SK-N-SH (cell line): ENCODE measurements at regions not wholly inside any gene's neighbourhood (a gene's known extent, or its start where the extent isn't known, plus 50 kb on each side); places are given as distances from the start of the nearest gene placed in this dataset.

Experiments
- CTCF ChIA-PET: fragments of 300-600, 350-600 bp; formaldehyde crosslinking; extraction: SDS; loops from one replicate; lab custom pipeline; 2021; lab: Yijun Ruan, JAX
- POLR2A ChIA-PET: fragments of 350-600 bp; sonication (Branson Sonifier 250); formaldehyde crosslinking; extraction: SDS; loops from one replicate; lab custom pipeline; 2020; ENCODE audit warnings: antibody characterized with exemption, inconsistent platforms; lab: Yijun Ruan, JAX
- DNase-seq: peaks from one replicate; pipeline ENCODE4 v3.0.0; 2012
- H2AFZ ChIP-seq: fragments of 200-600 bp; sonication (generic); 2 replicates; pipeline ENCODE4 v1.8.1; 2016; ENCODE audit warnings: antibody characterized with exemption, mild to moderate bottlenecking, low read depth
- H3F3A ChIP-seq: fragments of 200-600 bp; sonication (generic); replicated peaks from 2 replicates; pipeline ENCODE3; 2016; ENCODE audit warnings: antibody characterized with exemption, mild to moderate bottlenecking; ENCODE audit not compliant: insufficient read depth
- H3K27ac ChIP-seq, 2 experiments: fragments of 200-500 bp in 1 of 2; fragments of 200-600 bp in 1 of 2; sonication (Bioruptor generic) in 1 of 2; sonication (generic), shearing (Covaris generic) in 1 of 2; 2 replicates each; pipeline versions ENCODE4 v1.5.1 to v1.6.1; 2014 to 2016; ENCODE audit warnings: low read depth in 2 of 2, inconsistent platforms in 1 of 2, low read length in 1 of 2, mild to moderate bottlenecking in 1 of 2, mixed read lengths in 1 of 2
- H3K27me3 ChIP-seq: fragments of 200-600 bp; sonication (generic), shearing (Covaris generic); 2 replicates; pipeline ENCODE4 v1.6.1; 2016; ENCODE audit warnings: mixed run types; ENCODE audit not compliant: insufficient read depth
- H3K36me3 ChIP-seq, 2 experiments: fragments of 200-500 bp in 1 of 2; fragments of 200-600 bp in 1 of 2; sonication (Bioruptor generic) in 1 of 2; sonication (generic) in 1 of 2; replicated peaks in 1 of 2; 2 replicates each; pipeline versions ENCODE3 to v1.5.1; 2014 to 2016; ENCODE audit warnings: low read length in 1 of 2, mild to moderate bottlenecking in 1 of 2; ENCODE audit not compliant: insufficient read depth in 2 of 2, control insufficient read depth in 1 of 2
- H3K4me1 ChIP-seq, 2 experiments: fragments of 200-500 bp in 1 of 2; fragments of 200-600 bp in 1 of 2; sonication (Bioruptor generic) in 1 of 2; sonication (generic), shearing (Covaris generic) in 1 of 2; 2 replicates each; pipeline versions ENCODE4 v1.5.1 to v1.6.1; 2014 to 2016; ENCODE audit warnings: low read depth in 1 of 2, low read length in 1 of 2, mixed run types in 1 of 2; ENCODE audit not compliant: insufficient read depth in 2 of 2, control insufficient read depth in 1 of 2
- H3K4me2 ChIP-seq: fragments of 200-600 bp; sonication (generic), shearing (Covaris generic); 2 replicates; pipeline ENCODE4 v1.6.1; 2017; ENCODE audit warnings: mixed run types
- H3K4me3 ChIP-seq, 2 experiments: fragments of 200-500 bp in 1 of 2; fragments of 200-600 bp in 1 of 2; sonication (Bioruptor generic) in 1 of 2; sonication (generic), shearing (Covaris generic) in 1 of 2; 2 replicates each; pipeline versions ENCODE4 v1.5.1 to v1.8.1; 2014 to 2016; ENCODE audit warnings: low read depth in 2 of 2, inconsistent platforms in 1 of 2, low read length in 1 of 2, mild to moderate bottlenecking in 1 of 2, mixed read lengths in 1 of 2, moderate library complexity in 1 of 2
- H3K79me2 ChIP-seq: fragments of 200-600 bp; sonication (generic); 2 replicates; pipeline ENCODE4 v1.8.1; 2017; ENCODE audit warnings: mild to moderate bottlenecking; ENCODE audit not compliant: insufficient read depth
- H3K9ac ChIP-seq: fragments of 200-600 bp; sonication (generic); 2 replicates; pipeline ENCODE4 v1.6.1; 2017; ENCODE audit warnings: mixed run types
- H3K9me2 ChIP-seq: fragments of 200-600 bp; sonication (generic); 2 replicates; pipeline ENCODE4 v1.6.1; 2017; ENCODE audit warnings: mixed run types
- H3K9me3 ChIP-seq: fragments of 200-600 bp; sonication (generic); 2 replicates; pipeline ENCODE4 v1.6.1; 2017; ENCODE audit warnings: mixed run types, mild to moderate bottlenecking, moderate library complexity
- H4K20me1 ChIP-seq: fragments of 200-600 bp; sonication (generic); 2 replicates; pipeline ENCODE4 v1.6.1; 2017; ENCODE audit warnings: mild to moderate bottlenecking, mixed run types; ENCODE audit not compliant: insufficient read depth
- FOXM1 ChIP-seq: IDR thresholded peaks from 2 replicates; pipeline ENCODE4 v1.4.0; 2012; ENCODE audit warnings: low read depth, mild to moderate bottlenecking
- GABPA ChIP-seq: IDR thresholded peaks from 2 replicates; pipeline ENCODE4 v1.4.0; 2012; ENCODE audit warnings: low read depth, mild to moderate bottlenecking
- MAX ChIP-seq: IDR thresholded peaks from 2 replicates; pipeline ENCODE4 v1.4.0; 2012; ENCODE audit warnings: low read depth
- MEF2A ChIP-seq: IDR thresholded peaks from 2 replicates; pipeline ENCODE4 v1.4.0; 2012; ENCODE audit warnings: low read depth, borderline replicate concordance
- PBX3 ChIP-seq: IDR thresholded peaks from 2 replicates; pipeline ENCODE4; 2012
- POLR2AphosphoS5 ChIP-seq: IDR thresholded peaks from 2 replicates; pipeline ENCODE4 v1.6.1; 2012; ENCODE audit warnings: low read depth, low read length
- RFX5 ChIP-seq: IDR thresholded peaks from 2 replicates; pipeline ENCODE4 v1.6.1; 2012; ENCODE audit warnings: mild to moderate bottlenecking, improper control_type of control experiment, low read length
- SIN3A ChIP-seq: IDR thresholded peaks from 2 replicates; pipeline ENCODE4 v1.6.1; 2012; ENCODE audit warnings: low read depth, mild to moderate bottlenecking, low read length, moderate library complexity, borderline replicate concordance
- TAF1 ChIP-seq: IDR thresholded peaks from 2 replicates; pipeline ENCODE4 v1.6.1; 2012; ENCODE audit warnings: low read depth, mild to moderate bottlenecking, low read length, moderate library complexity, borderline replicate concordance
- TCF12 ChIP-seq: IDR thresholded peaks from 2 replicates; pipeline ENCODE4 v1.4.0; 2012
- ZBTB33 ChIP-seq: IDR thresholded peaks from 2 replicates; pipeline ENCODE4 v1.4.0; 2012; ENCODE audit warnings: low read depth, borderline replicate concordance
- WGBS: methylation state at CpG from one replicate; pipeline ENCODE4 v1.1.6; 2017; ENCODE audit warnings: low lambda C conversion rate; 5-methylcytosine and 5-hydroxymethylcytosine counted together

- Histone ChIP-seq H3K36me3 (no peaks in the 10 kb centered on the region), H3K9me3 (no peaks in the 10 kb centered on the region), H4K20me1 (no peaks in the 10 kb centered on the region), H3F3A (no peaks in the 10 kb centered on the region), H3K27ac (no peak overlapping the region), H3K4me2 (no peak overlapping the region), H2AFZ (no peak overlapping the region), H3K9ac (no peak overlapping the region), H3K79me2 (no peaks in the 10 kb centered on the region), H3K4me3 (no peak overlapping the region), H3K4me1 (no peaks in the 10 kb centered on the region), H3K27me3 (no peaks in the 10 kb centered on the region), H3K9me2 (no peaks in the 10 kb centered on the region)
- ChIA-PET CTCF (no interaction called here), POLR2A (no interaction called here)
- no peak for DNase-seq
- WGBS, result 31% methylated on average over 3 of the region's 3 CpGs
- TF ChIP-seq GABPA, result no peak
- no peak for TF ChIP-seq FOXM1
- TF ChIP-seq POLR2AphosphoS5, result no peak
- no peak for TF ChIP-seq RFX5
- no peak for TF ChIP-seq ZBTB33
- TF ChIP-seq SIN3A, result no peak
- no peak for TF ChIP-seq MEF2A
- no peak for TF ChIP-seq MAX
Observed at GRCh38 chr14:85288041-85288440, 241.9 kb upstream of the FLRT2 start.

- H3K9me3 ChIP-seq, result no peaks in the 10 kb centered on the region
- no peak overlapping the region for H3K9ac ChIP-seq
- WGBS, result 36% methylated on average over 3 of the region's 3 CpGs
- ChIA-PET CTCF (no interaction called here), POLR2A (no interaction called here)
- no peak overlapping the region for H3K4me2 ChIP-seq
- no peaks in the 10 kb centered on the region for H3K9me2 ChIP-seq
- no peaks in the 10 kb centered on the region for H4K20me1 ChIP-seq
- H3K36me3 ChIP-seq, result no peaks in the 10 kb centered on the region
- H3K4me1 ChIP-seq, result no peaks in the 10 kb centered on the region
- no peaks in the 10 kb centered on the region for H3K27me3 ChIP-seq
- no peak overlapping the region for H2AFZ ChIP-seq
- H3F3A ChIP-seq, result no peaks in the 10 kb centered on the region
- no peak overlapping the region for H3K27ac ChIP-seq
- DNase-seq, result no peak
- no peak overlapping the region for H3K4me3 ChIP-seq
- TF ChIP-seq PBX3 (no peak), RFX5 (no peak), ZBTB33 (no peak), TCF12 (no peak), TAF1 (no peak)
- no peaks in the 10 kb centered on the region for H3K79me2 ChIP-seq
Observed at GRCh38 chr14:85291731-85292130, 238.2 kb upstream of the FLRT2 start.
